ENCODE measurements at regions not wholly inside any gene's neighbourhood (a gene's known extent, or its start where the extent isn't known, plus 50 kb on each side); places are given as distances from the start of the nearest gene placed in this dataset.
"Not testable (repeated sequence)": the region's sequence is repeated elsewhere in the genome, so short reads cannot be mapped to it uniquely, and the experiment has no call there.

GRCh38 chr3:168803536-168803935 is 707.8 kb upstream of the GOLIM4 start:
- no peak for DNase-seq (ENCODE audit: low read depth, low spot score)
- H3K27ac ChIP-seq, result no peak overlapping the region

GRCh38 chr3:168802766-168803165 is 707.0 kb upstream of the GOLIM4 start:
- no peak for DNase-seq (ENCODE audit: low read depth, low spot score)
- Histone ChIP-seq H3K9ac (ENCODE audit: insufficient read length) (no peak overlapping the region), H3K36me3 (ENCODE audit: insufficient read depth, low read length) (no peaks in the 10 kb centered on the region), H3K27ac (no peak overlapping the region), H3K4me3 (no peak overlapping the region), H3K9me3 (ENCODE audit: low read depth, low read length) (no peaks in the 10 kb centered on the region)
- TF ChIP-seq POLR2AphosphoS5 (IDR thresholded peaks at IDR 0.05; ENCODE audit: borderline replicate concordance, low read depth, low read length) (no peak), FOXP2 (optimal IDR thresholded peaks at IDR 0.05; ENCODE audit: control extremely low read depth, extremely low read length, insufficient read depth) (no peak), EZH2 (IDR thresholded peaks at IDR 0.05) (no peak)

More at GRCh38 chr3:168803536-168803935, 707.8 kb upstream of the GOLIM4 start:
- Histone ChIP-seq H3K4me3 (no peak overlapping the region), H3K9me3 (ENCODE audit: low read depth, low read length) (no peaks in the 10 kb centered on the region), H3K9ac (ENCODE audit: insufficient read length) (no peak overlapping the region), H3K36me3 (ENCODE audit: insufficient read depth, low read length) (no peaks in the 10 kb centered on the region)
- TF ChIP-seq POLR2AphosphoS5 (IDR thresholded peaks at IDR 0.05; ENCODE audit: borderline replicate concordance, low read depth, low read length), result no peak
- no peak for TF ChIP-seq FOXP2 (optimal IDR thresholded peaks at IDR 0.05; ENCODE audit: control extremely low read depth, extremely low read length, insufficient read depth)
- no peak for TF ChIP-seq EZH2 (IDR thresholded peaks at IDR 0.05)

- Histone ChIP-seq H3K4me3 (no peak overlapping the region), H3K36me3 (ENCODE audit: insufficient read depth, low read length) (no peaks in the 10 kb centered on the region), H3K9ac (ENCODE audit: insufficient read length) (no peak overlapping the region), H3K27ac (no peak overlapping the region), H3K9me3 (ENCODE audit: low read depth, low read length) (no peaks in the 10 kb centered on the region)
- no peak for DNase-seq (ENCODE audit: low read depth, low spot score)
- TF ChIP-seq POLR2AphosphoS5 (IDR thresholded peaks at IDR 0.05; ENCODE audit: borderline replicate concordance, low read depth, low read length), result no peak
- TF ChIP-seq EZH2 (IDR thresholded peaks at IDR 0.05), result no peak
- TF ChIP-seq FOXP2 (optimal IDR thresholded peaks at IDR 0.05; ENCODE audit: control extremely low read depth, extremely low read length, insufficient read depth), result no peak
Measured at GRCh38 chr3:168801794-168802193, 706.1 kb upstream of the GOLIM4 start.

- DNase-seq (ENCODE audit: low read depth, low spot score), result no peak
- Histone ChIP-seq H3K9ac (ENCODE audit: insufficient read length) (no peak overlapping the region), H3K4me3 (no peak overlapping the region), H3K36me3 (ENCODE audit: insufficient read depth, low read length) (no peaks in the 10 kb centered on the region), H3K9me3 (ENCODE audit: low read depth, low read length) (no peaks in the 10 kb centered on the region), H3K27ac (no peak overlapping the region)
- no peak for TF ChIP-seq POLR2AphosphoS5 (IDR thresholded peaks at IDR 0.05; ENCODE audit: borderline replicate concordance, low read depth, low read length)
- no peak for TF ChIP-seq FOXP2 (optimal IDR thresholded peaks at IDR 0.05; ENCODE audit: control extremely low read depth, extremely low read length, insufficient read depth)
- TF ChIP-seq EZH2 (IDR thresholded peaks at IDR 0.05), result no peak
Measured at GRCh38 chr3:168796339-168796738, 700.6 kb upstream of the GOLIM4 start.

- Histone ChIP-seq H3K9ac (ENCODE audit: insufficient read length) (no peak overlapping the region), H3K4me3 (no peak overlapping the region), H3K9me3 (ENCODE audit: low read depth, low read length) (no peaks in the 10 kb centered on the region), H3K36me3 (ENCODE audit: insufficient read depth, low read length) (no peaks in the 10 kb centered on the region), H3K27ac (no peak overlapping the region)
- TF ChIP-seq FOXP2 (optimal IDR thresholded peaks at IDR 0.05; ENCODE audit: control extremely low read depth, extremely low read length, insufficient read depth), result no peak
- no peak for TF ChIP-seq EZH2 (IDR thresholded peaks at IDR 0.05)
- no peak for TF ChIP-seq POLR2AphosphoS5 (IDR thresholded peaks at IDR 0.05; ENCODE audit: borderline replicate concordance, low read depth, low read length)
- no peak for DNase-seq (ENCODE audit: low read depth, low spot score)
Measured at GRCh38 chr3:168794427-168794826, 698.7 kb upstream of the GOLIM4 start.

GRCh38 chr3:168782193-168782592 is 686.5 kb upstream of the GOLIM4 start:
- Histone ChIP-seq H3K36me3 (ENCODE audit: insufficient read depth, low read length) (no peaks in the 10 kb centered on the region), H3K4me3 (no peak overlapping the region), H3K9ac (ENCODE audit: insufficient read length) (no peak overlapping the region), H3K27ac (no peak overlapping the region), H3K9me3 (ENCODE audit: low read depth, low read length) (no peaks in the 10 kb centered on the region)
- TF ChIP-seq POLR2AphosphoS5 (IDR thresholded peaks at IDR 0.05; ENCODE audit: borderline replicate concordance, low read depth, low read length), result no peak
- no peak for TF ChIP-seq FOXP2 (optimal IDR thresholded peaks at IDR 0.05; ENCODE audit: control extremely low read depth, extremely low read length, insufficient read depth)
- DNase-seq (ENCODE audit: low read depth, low spot score), result no peak

- not testable (repeated sequence) for DNase-seq (ENCODE audit: low read depth, low spot score); H3K9ac ChIP-seq (ENCODE audit: insufficient read length); H3K36me3 ChIP-seq (ENCODE audit: insufficient read depth, low read length); H3K9me3 ChIP-seq (ENCODE audit: low read depth, low read length); H3K27ac ChIP-seq; H3K4me3 ChIP-seq
Measured at GRCh38 chr3:168779970-168780645, 684.4 kb upstream of the GOLIM4 start.

- H3K4me3 ChIP-seq, result no peak overlapping the region
- DNase-seq (ENCODE audit: low read depth, low spot score), result no peak
- no peak for TF ChIP-seq FOXP2 (optimal IDR thresholded peaks at IDR 0.05; ENCODE audit: control extremely low read depth, extremely low read length, insufficient read depth)
- no peak overlapping the region for H3K9ac ChIP-seq (ENCODE audit: insufficient read length)
- no peaks in the 10 kb centered on the region for H3K9me3 ChIP-seq (ENCODE audit: low read depth, low read length)
- no peaks in the 10 kb centered on the region for H3K36me3 ChIP-seq (ENCODE audit: insufficient read depth, low read length)
- H3K27ac ChIP-seq, result no peak overlapping the region
Measured at GRCh38 chr3:168753724-168754123, 658.0 kb upstream of the GOLIM4 start.

- no peak overlapping the region for H3K9ac ChIP-seq (ENCODE audit: insufficient read length)
- DNase-seq (ENCODE audit: low read depth, low spot score), result no peak
- no peaks in the 10 kb centered on the region for H3K36me3 ChIP-seq (ENCODE audit: insufficient read depth, low read length)
- no peaks in the 10 kb centered on the region for H3K9me3 ChIP-seq (ENCODE audit: low read depth, low read length)
- H3K27ac ChIP-seq, result no peak overlapping the region
- no peak overlapping the region for H3K4me3 ChIP-seq
- TF ChIP-seq EZH2 (IDR thresholded peaks at IDR 0.05) (no peak), POLR2AphosphoS5 (IDR thresholded peaks at IDR 0.05; ENCODE audit: borderline replicate concordance, low read depth, low read length) (no peak), FOXP2 (optimal IDR thresholded peaks at IDR 0.05; ENCODE audit: control extremely low read depth, extremely low read length, insufficient read depth) (no peak)
Measured at GRCh38 chr3:168752339-168752738, 656.6 kb upstream of the GOLIM4 start.
